Fibroblast of mammary gland (primary cell): ENCODE measurements at regions not wholly inside any gene's neighbourhood (a gene's known extent, or its start where the extent isn't known, plus 50 kb on each side); places are given as distances from the start of the nearest gene placed in this dataset.

Experiments
- DNase-seq: peaks from one replicate; pipeline ENCODE4 v3.0.0-alpha.2; 2010; ENCODE audit warnings: low read depth
- H3K4me3 ChIP-seq: 2 replicates; pipeline ENCODE4 v1.5.1; 2011; ENCODE audit warnings: low read depth, mild to moderate bottlenecking, low read length, moderate library complexity; ENCODE audit not compliant: control insufficient read depth
- CTCF ChIP-seq: conservative IDR thresholded peaks from 2 replicates; pipeline ENCODE4 v1.5.1; 2011; ENCODE audit warnings: low read depth, low read length, inconsistent platforms; ENCODE audit not compliant: control insufficient read depth, insufficient read depth

GRCh38 chr11:45503311-45503710 lies 162.1 kb downstream of the CHST1 start:
- DNase-seq = no peak
- TF ChIP-seq CTCF = no peak
- no peak overlapping the region for H3K4me3 ChIP-seq

- no peak for TF ChIP-seq CTCF
- DNase-seq = no peak
- no peak overlapping the region for H3K4me3 ChIP-seq
Measured at GRCh38 chr11:45502226-45502545, 163.2 kb downstream of the CHST1 start.

- TF ChIP-seq CTCF = no peak
- H3K4me3 ChIP-seq = no peak overlapping the region
- no peak for DNase-seq
Measured at GRCh38 chr11:45501392-45502225, 163.8 kb downstream of the CHST1 start.

- DNase-seq = no peak
- TF ChIP-seq CTCF = no peak
- no peak overlapping the region for H3K4me3 ChIP-seq
Measured at GRCh38 chr11:45500451-45500850, 165.0 kb downstream of the CHST1 start.

GRCh38 chr11:45494738-45495137 lies 170.7 kb downstream of the CHST1 start:
- no peak for DNase-seq
- no peak for TF ChIP-seq CTCF
- no peak overlapping the region for H3K4me3 ChIP-seq

GRCh38 chr11:45489281-45489905 lies 176.0 kb downstream of the CHST1 start:
- H3K4me3 ChIP-seq = no peak overlapping the region
- no peak for DNase-seq
- no peak for TF ChIP-seq CTCF
